ENCODE measurements at regions not wholly inside any gene's neighbourhood (a gene's known extent, or its start where the extent isn't known, plus 50 kb on each side); places are given as distances from the start of the nearest gene placed in this dataset.
"Not testable (repeated sequence)": the region's sequence is repeated elsewhere in the genome, so short reads cannot be mapped to it uniquely, and the experiment has no call there.

DNA sequence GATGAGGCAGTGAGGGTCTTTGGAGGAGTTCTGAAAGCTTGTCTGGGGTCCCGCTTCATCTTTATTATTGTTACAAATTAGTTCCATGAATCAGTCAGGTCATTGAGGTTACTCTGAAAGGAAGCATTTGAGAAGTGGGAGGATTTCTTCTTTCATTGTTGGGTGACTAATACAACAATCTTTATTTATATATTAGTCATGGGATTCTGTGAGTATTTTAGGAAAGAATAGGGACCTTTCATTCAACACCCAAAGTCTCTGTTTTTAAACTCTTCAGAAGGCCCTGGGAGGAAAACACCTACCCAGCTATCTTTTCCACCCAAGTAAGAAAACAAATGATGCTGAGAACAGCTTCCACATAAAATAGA is 98.3 kb downstream of the SOD2 start:
- no peak for DNase-seq (ENCODE audit: low read depth, low spot score)

DNA sequence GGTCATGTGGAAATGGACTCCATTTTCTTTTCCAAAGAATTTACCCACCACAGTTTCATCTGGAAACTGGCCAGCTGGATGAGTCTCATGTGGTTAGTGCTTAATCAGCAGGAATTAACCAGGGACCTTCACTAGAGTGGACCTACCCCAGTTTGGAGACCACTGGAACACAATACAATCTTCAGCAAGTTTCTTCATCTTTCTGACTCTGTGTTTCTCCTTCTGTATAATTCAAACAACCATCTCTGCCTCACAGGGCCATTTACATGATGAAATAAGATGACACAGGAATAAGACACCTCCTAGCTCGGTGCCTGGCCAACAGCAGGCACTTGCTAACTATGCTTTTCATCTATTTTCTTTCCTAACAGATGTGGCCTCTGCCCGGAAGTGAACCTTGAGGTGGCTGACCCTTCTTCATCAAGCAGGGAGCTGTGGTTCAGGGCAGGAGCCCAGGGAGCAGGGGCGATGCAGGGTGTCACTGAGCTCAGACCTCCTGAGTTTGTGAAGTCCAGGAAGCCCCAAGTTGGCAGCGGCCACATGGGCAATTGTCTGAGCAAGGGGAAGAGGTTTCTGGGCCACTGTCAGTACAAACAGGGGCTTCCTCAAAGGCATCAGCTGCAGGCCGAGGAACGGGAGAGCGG is 98.8 kb downstream of the SOD2 start:
- no peak for DNase-seq (ENCODE audit: low read depth, low spot score)

GRCh38 chr6:159590835-159591234 is 102.2 kb downstream of the SOD2 start:
- DNase-seq (ENCODE audit: low read depth, low spot score), result no peak

- DNase-seq (ENCODE audit: low read depth, low spot score), result no peak
Observed at GRCh38 chr6:159586684-159587083, 106.4 kb downstream of the SOD2 start.

GRCh38 chr6:159582736-159583135 is 110.3 kb downstream of the SOD2 start:
- DNase-seq (ENCODE audit: low read depth, low spot score), result peak; percentile 17

DNA sequence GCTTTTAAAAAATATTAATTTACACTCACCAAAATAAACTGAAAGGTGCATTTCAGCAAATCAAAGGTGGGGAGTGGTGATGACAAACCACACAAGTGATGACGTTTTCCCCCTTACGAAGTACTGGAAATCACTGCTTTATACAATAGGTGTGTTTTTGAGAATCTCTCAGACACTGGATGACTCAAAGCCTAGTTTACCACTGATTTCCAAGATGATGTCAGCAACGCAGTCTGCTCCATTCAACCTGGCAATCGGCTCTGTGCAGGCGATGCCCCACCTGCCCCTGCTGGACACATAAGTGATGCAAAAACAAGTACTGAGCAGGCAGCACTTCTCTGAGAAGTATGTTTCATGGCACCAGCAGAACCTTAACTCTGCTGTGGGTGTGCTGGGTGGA is 114.4 kb downstream of the SOD2 start:
- DNase-seq (ENCODE audit: low read depth, low spot score), result no peak

DNA sequence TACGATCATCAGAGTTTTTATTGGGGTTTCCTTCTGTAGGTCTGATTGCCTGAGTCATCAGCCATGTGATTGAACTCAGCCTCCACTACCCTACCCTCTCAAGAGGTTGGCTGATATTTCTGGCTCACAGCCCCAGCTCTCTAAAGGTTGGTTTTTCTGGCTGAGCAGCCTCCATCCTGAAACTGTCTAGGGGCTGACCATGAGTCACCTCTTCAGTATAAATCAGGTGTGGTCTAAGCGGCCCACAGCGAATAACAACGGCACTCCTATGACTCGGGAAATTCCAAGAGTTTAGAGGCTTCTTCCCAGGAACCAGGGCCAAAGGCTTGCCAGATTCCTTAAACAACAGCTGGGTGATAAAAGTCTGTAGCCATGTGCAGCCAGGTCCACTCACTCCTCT is 115.5 kb downstream of the SOD2 start:
- peak; percentile 17 for DNase-seq (ENCODE audit: low read depth, low spot score)

DNA sequence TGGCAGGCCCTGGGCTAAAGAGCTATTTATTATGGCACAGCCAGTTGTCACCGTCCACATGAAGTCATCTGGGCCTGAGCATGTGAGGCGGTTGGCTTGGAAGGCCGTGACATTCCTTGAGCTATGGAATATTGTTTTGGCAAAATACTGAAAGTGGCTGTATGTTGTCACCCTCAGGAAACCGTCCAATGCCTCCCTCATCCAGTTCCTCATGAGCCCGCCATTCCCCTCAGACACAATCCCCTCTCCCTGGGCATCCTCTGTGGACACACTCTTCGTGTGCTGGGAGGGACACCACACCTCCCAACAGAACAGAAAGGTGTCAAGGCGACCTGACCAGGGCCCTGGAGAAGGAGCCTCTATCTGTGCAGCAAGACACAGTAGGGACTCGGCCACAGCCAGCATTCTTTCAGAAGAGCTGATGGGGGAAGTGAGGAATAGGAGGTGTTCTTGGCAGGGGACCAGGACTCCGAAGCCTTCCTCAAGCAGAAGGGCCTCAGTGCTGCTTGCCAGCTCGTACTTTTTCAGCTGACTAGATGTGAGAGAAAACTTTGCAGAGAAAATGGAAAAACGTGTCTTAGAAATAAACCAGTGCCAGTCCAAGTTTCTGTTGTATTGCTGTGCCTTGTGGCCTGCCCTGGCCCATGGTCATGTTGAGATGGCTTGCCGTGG is 120.5 kb downstream of the SOD2 start:
- DNase-seq (ENCODE audit: low read depth, low spot score), result no peak

DNA sequence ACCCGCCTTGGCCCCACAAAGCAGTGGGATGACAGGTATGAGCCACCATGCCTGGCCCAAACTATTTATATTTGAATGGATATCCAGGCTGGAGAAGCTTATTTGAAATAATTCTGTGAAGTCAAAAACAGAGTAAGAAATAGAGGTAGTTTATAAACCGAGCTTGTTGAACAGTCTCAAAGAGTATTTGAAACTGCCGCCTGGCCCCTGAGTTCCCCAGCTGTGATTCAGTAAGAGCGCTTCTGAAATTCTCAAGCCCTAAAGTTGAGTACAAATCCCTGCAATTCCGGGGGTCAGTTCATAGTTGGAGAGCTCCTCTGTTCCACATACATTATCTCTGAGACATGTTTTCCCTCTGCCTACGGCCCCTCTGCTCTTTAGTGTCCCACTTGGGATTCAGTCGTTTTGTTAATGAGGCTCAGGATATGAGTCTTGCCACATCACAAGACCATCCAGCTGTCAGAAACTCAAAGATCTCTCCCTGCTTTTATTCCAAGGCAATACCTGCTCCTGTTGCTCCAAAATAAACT is 127.8 kb downstream of the SOD2 start:
- DNase-seq (ENCODE audit: low read depth, low spot score), result no peak

DNA sequence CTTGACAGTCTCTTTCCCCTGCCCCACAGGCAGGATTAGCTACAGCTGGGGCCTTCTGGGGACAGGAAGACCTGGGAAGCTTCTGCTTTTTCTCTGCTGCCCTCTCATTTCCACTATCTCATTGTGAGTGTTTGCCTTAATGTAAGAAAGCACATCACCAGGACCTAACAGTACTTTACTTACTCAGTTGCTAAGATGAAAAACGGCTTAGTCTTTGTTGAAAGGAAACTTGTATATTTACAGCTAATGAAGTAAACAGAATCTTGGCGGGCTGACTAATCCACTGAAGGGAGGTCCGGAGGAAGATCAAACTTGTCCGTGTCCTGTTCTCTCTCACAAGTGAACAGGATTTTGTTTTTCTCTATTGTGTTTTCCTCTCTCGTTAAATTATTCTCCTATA is 128.6 kb downstream of the SOD2 start:
- no peak for DNase-seq (ENCODE audit: low read depth, low spot score)

GRCh38 chr6:159557031-159557430 is 136.0 kb downstream of the SOD2 start:
- DNase-seq (ENCODE audit: low read depth, low spot score), result no peak

DNA sequence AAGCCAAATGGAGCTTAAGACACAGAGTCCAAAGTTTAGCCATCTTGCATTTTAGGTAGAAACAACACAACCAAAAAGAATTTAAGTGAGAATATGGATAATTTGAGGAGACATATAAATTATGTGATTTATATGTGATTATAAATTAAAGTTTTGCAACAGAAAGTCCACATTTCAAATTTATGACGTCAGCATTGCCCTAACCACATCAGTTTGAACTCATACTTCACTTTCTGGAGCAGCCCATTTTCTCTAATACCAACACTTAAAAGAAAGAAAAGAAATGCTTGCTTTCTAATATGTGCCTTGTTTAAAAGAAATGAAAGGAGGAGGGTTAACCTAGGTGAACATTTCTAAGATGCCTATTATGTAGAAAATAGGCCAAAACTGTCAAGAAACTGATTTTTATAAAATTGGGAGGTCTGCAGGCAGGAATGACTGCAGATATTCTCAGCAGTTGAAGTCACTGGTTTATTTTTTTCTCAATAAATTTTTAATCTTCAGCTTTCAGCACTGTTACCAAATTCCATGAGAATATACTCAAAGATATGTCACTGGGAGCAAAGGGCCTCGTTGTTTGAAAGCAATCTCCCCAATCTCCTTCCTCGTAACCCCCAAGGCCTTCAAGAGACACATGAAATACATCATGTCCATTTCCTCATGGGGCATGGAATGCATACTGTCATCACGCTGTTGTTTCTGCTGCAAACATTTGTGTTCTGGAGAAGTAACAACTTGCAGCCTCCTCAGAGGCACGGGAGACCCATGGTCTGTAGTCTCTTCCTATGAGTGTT is 137.8 kb downstream of the SOD2 start:
- no peak for DNase-seq (ENCODE audit: low read depth, low spot score)

DNA sequence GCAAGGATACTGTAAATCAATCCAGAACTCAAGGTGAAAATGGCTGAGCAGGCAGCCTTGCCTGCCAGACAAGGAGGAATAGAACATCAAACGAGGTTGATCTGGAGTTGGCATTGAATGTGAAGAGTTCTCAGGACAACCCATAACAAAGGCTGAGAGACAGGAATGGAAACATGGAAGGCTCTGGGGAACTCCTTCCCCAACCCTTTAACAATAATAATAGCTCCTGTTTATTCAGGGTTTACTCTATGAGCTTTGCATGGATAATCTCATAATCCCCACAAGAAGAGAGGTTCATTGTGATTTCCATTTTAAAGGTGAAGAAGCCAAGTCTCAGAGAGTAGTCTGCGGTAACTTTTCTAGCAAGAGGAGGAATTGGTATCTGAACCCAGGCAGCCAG is 151.7 kb downstream of the SOD2 start:
- DNase-seq (ENCODE audit: low read depth, low spot score), result no peak

GRCh38 chr6:159540883-159541282 is 152.2 kb downstream of the SOD2 start:
- DNase-seq (ENCODE audit: low read depth, low spot score), result no peak

DNA sequence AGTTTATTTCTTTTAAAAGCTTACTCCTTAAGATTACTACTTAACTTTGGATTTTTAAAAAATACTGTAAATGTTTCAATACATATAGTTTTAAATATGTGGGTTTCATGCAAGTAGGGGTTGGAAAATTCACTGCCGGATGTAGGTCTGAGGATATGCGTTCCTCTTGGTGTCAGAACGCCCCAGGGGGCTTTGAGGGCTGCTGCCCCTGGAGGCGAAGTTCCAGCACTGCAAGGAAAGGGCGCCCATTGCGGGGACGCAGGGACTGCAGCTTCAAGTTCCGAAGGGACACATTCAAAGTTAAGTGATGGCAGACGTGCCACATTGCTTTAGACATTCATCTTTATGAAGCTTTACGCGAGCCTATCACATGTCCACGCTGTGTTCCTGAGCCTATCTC is 152.9 kb downstream of the SOD2 start:
- DNase-seq (ENCODE audit: low read depth, low spot score), result peak; percentile 76

DNA sequence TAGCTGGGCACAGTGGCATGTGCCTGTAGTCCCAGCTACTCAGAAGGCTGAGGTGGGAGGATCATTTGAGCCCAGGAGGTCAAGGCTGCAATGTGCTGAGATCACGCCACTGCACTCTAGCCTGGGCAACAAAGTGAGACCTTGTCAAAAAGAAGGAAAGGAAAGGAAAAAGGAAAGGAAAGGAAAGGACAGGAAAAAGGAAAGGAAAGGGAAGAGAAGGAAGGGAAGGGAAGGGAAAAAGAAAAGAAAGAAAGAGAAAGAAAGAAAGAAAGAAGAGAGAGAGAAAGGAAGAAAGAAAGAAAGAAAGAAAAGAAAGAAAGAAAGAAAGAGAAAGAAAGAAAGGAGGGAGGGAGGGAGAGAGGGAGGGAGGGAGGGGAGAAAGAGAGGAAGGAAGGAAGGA is 155.0 kb downstream of the SOD2 start:
- DNase-seq (ENCODE audit: low read depth, low spot score), result not testable (repeated sequence)

DNA sequence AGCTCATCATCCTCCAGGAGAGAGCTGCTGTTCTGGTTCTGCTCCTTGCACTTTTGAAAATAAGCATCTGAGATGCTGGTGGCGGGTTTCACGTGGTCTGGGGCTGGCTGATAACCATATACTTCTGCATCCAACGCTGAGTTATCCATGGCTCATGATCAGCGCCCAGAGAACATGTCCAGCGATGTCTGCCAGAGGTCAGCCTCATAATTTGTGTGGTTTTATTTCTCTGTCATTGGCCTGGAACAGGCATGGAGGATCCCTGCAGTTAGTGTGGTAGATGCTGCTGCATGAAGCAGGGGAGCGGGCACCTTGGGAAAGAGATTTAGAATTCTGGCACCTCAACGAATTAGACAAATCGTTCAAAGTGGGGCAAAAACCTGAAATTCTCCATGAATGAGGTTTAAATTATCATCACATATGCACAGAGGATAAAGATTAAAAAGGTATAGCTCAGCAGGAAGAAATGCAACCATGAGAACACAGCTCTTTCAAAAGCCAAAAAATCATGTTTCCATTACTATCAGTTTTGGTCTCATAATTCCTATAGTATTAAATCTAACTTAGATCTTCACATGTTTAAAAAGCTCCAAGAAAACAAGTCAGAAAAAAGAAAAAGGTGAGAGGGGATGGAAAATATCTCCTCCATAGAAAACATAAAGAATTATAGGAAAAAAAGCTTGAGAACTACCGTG is 157.2 kb downstream of the SOD2 start:
- DNase-seq (ENCODE audit: low read depth, low spot score), result no peak

GRCh38 chr6:159533568-159533967 is 159.5 kb downstream of the SOD2 start:
- DNase-seq (ENCODE audit: low read depth, low spot score), result no peak

DNA sequence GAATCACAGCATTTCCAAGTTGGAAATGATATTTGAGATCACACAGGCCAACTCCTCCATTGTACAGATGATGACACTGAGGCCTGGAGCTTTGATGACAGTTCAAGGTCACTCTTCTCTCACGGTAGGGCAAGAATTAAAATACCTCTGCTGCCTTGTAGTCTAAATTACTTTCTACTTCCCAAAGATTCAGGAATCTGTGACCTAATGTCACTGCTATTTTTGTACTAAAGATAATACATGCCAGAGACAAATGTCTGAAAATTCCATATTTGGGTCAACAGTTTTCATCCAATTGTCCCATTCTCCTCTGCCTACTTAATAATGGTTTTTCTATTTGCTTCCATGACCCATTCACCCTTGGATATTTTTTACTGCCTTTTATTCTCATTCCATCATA is 160.0 kb downstream of the SOD2 start:
- no peak for DNase-seq (ENCODE audit: low read depth, low spot score)

DNA sequence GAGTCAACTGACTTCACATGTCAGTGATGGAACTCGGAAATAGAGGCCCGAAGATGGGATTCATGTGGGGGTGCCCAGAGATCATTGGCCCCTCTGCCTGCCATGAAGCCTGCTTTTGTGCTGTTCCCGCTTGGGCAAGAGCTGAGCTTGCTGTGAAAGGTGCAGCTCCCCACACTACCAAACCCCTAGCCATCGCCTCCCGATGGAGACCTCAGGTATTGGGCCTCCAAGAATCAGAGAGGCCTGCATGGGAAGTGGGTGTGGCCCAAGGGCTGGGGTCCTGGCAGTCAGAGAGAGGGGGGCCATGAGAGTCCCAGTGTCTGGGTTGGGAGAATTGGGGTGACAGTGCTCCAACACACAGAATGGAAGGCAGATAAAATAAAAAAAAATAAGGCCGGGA is 160.9 kb downstream of the SOD2 start:
- no peak for DNase-seq (ENCODE audit: low read depth, low spot score)

DNA sequence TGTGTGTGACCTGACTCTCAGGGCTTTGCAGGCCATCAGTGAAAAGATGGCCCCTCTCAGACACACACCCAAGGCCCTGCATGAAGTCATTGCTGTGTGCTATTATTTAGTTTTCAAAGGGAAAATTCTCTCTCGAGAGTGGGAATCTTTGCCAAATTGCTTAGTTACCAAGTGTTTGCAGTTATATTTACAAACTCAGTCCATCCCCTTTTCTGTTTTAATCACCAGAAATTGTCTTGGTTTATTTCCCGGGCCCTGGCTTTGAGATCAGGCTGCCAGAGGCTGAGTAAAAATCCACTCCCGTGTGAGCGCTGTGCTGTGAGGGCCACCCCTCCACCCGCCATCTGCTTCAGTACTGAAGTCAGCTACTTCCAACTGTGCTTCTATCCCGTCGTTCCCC is 163.1 kb downstream of the SOD2 start:
- no peak for DNase-seq (ENCODE audit: low read depth, low spot score)

GRCh38 chr6:159527351-159527750 is 165.7 kb downstream of the SOD2 start:
- no peak for DNase-seq (ENCODE audit: low read depth, low spot score)
